ENCODE measurements at regions not wholly inside any gene's neighbourhood (a gene's known extent, or its start where the extent isn't known, plus 50 kb on each side); places are given as distances from the start of the nearest gene placed in this dataset.

GRCh38 chr9:129524582-129525270 is 96.2 kb downstream of the C9orf50 start:
- no peak overlapping the region for H3K27ac ChIP-seq

GRCh38 chr9:129523943-129524581 is 96.8 kb downstream of the C9orf50 start:
- no peaks in the 10 kb centered on the region for H3K27me3 ChIP-seq
- H3K27ac ChIP-seq: no peak overlapping the region
- peaks cover 0 to 9% (median 0%) of the 10 kb centered on the region in 4 donors for H3K9me3 ChIP-seq
- 79 to 85% methylated on average over 8 of the region's 8 CpGs for WGBS, 2 donors
- no peak overlapping the region for H3K4me3 ChIP-seq
- TF ChIP-seq CTCF (IDR thresholded peaks at IDR 0.05): no peak
- no peak for TF ChIP-seq EP300 (IDR thresholded peaks at IDR 0.05)
- no peak for TF ChIP-seq POLR2A (IDR thresholded peaks at IDR 0.05)
- no peak for DNase-seq (ENCODE audit: low spot score in 2 of 2)
- peaks cover 0 to 13% (median 0%) of the 10 kb centered on the region in 4 donors for H3K4me1 ChIP-seq
- no peaks in the 10 kb centered on the region for H3K36me3 ChIP-seq

More at GRCh38 chr9:129524582-129525270, 96.2 kb downstream of the C9orf50 start:
- WGBS, 2 donors: 52 to 55% methylated on average over 17 of the region's 17 CpGs
- Histone ChIP-seq H3K4me1 (peaks cover 0 to 13% (median 0%) of the 10 kb centered on the region in 4 donors), H3K4me3 (no peak overlapping the region), H3K36me3 (no peaks in the 10 kb centered on the region), H3K9me3 (peaks cover 0 to 9% (median 0%) of the 10 kb centered on the region in 4 donors), H3K27me3 (no peaks in the 10 kb centered on the region)
- TF ChIP-seq CTCF (IDR thresholded peaks at IDR 0.05) (no peak), POLR2A (IDR thresholded peaks at IDR 0.05) (no peak), EP300 (IDR thresholded peaks at IDR 0.05) (no peak)
- DNase-seq (ENCODE audit: low spot score in 2 of 2): no peak

GRCh38 chr9:129522351-129522750 is 98.5 kb downstream of the C9orf50 start:
- Histone ChIP-seq H3K27me3 (no peaks in the 10 kb centered on the region), H3K9me3 (peaks cover 0 to 14% (median 0%) of the 10 kb centered on the region in 4 donors), H3K27ac (no peak overlapping the region), H3K36me3 (no peaks in the 10 kb centered on the region), H3K4me3 (no peak overlapping the region), H3K4me1 (peaks cover 0 to 13% (median 0%) of the 10 kb centered on the region in 4 donors)
- no peak for DNase-seq (ENCODE audit: low spot score in 2 of 2)
- no peak for TF ChIP-seq POLR2A (IDR thresholded peaks at IDR 0.05)
- TF ChIP-seq CTCF (IDR thresholded peaks at IDR 0.05): no peak
- TF ChIP-seq EP300 (IDR thresholded peaks at IDR 0.05): no peak
- WGBS, 2 donors: 78 to 89% methylated on average over 7 of the region's 7 CpGs

GRCh38 chr9:129520082-129520481 is 100.8 kb downstream of the C9orf50 start:
- Histone ChIP-seq H3K27me3 (no peaks in the 10 kb centered on the region), H3K27ac (no peak overlapping the region), H3K4me3 (no peak overlapping the region), H3K4me1 (peaks cover 0 to 11% (median 0%) of the 10 kb centered on the region in 4 donors), H3K36me3 (no peaks in the 10 kb centered on the region), H3K9me3 (peaks cover 0 to 15% (median 0%) of the 10 kb centered on the region in 4 donors)
- WGBS, 2 donors: 68 to 73% methylated on average over 3 of the region's 3 CpGs
- DNase-seq (ENCODE audit: low spot score in 2 of 2): no peak
- no peak for TF ChIP-seq EP300 (IDR thresholded peaks at IDR 0.05)
- no peak for TF ChIP-seq POLR2A (IDR thresholded peaks at IDR 0.05)
- no peak for TF ChIP-seq CTCF (IDR thresholded peaks at IDR 0.05)

GRCh38 chr9:129518074-129518473 is 102.8 kb downstream of the C9orf50 start:
- Histone ChIP-seq H3K9me3 (peaks cover 0 to 34% (median 1%) of the 10 kb centered on the region in 4 donors), H3K4me3 (no peak overlapping the region), H3K27me3 (no peaks in the 10 kb centered on the region), H3K27ac (no peak overlapping the region), H3K36me3 (peaks cover 0 to 7% (median 0%) of the 10 kb centered on the region in 3 donors), H3K4me1 (no peaks in the 10 kb centered on the region)
- no peak for TF ChIP-seq CTCF (IDR thresholded peaks at IDR 0.05)
- no peak for TF ChIP-seq EP300 (IDR thresholded peaks at IDR 0.05)
- no peak for TF ChIP-seq POLR2A (IDR thresholded peaks at IDR 0.05)
- DNase-seq (ENCODE audit: low spot score in 2 of 2): no peak
